ENCODE measurements at regions not wholly inside any gene's neighbourhood (a gene's known extent, or its start where the extent isn't known, plus 50 kb on each side); places are given as distances from the start of the nearest gene placed in this dataset.

- TF ChIP-seq CTCF (IDR thresholded peaks at IDR 0.05) (no peak), POLR2AphosphoS5 (IDR thresholded peaks at IDR 0.05) (no peak), POLR2A (IDR thresholded peaks at IDR 0.05) (no peak), EP300 (IDR thresholded peaks at IDR 0.05) (no peak)
Measured at GRCh38 chr18:22765896-22766295, 167.2 kb upstream of the RBBP8 start.

Measured in suprapubic skin (tissue), 4 donors.